ENCODE measurements at regions not wholly inside any gene's neighbourhood (a gene's known extent, or its start where the extent isn't known, plus 50 kb on each side); places are given as distances from the start of the nearest gene placed in this dataset.

GRCh38 chr14:97762386-97762785 is 965.2 kb downstream of the VRK1 start:
- DNase-seq (ENCODE audit: low read depth in 1 of 2, low spot score in 1 of 2): no peak
- no peak overlapping the region for H3K27ac ChIP-seq (replicated peaks)
- TF ChIP-seq POLR2AphosphoS5 (IDR thresholded peaks at IDR 0.05; ENCODE audit: low read depth) (no peak), SPI1 (IDR thresholded peaks at IDR 0.05; ENCODE audit: borderline replicate concordance, low read depth) (no peak), REST (IDR thresholded peaks at IDR 0.05; ENCODE audit: insufficient replicate concordance, low read depth) (no peak), GABPA (IDR thresholded peaks at IDR 0.05; ENCODE audit: low read depth) (no peak)
- TF ChIP-seq, protein P1, sequence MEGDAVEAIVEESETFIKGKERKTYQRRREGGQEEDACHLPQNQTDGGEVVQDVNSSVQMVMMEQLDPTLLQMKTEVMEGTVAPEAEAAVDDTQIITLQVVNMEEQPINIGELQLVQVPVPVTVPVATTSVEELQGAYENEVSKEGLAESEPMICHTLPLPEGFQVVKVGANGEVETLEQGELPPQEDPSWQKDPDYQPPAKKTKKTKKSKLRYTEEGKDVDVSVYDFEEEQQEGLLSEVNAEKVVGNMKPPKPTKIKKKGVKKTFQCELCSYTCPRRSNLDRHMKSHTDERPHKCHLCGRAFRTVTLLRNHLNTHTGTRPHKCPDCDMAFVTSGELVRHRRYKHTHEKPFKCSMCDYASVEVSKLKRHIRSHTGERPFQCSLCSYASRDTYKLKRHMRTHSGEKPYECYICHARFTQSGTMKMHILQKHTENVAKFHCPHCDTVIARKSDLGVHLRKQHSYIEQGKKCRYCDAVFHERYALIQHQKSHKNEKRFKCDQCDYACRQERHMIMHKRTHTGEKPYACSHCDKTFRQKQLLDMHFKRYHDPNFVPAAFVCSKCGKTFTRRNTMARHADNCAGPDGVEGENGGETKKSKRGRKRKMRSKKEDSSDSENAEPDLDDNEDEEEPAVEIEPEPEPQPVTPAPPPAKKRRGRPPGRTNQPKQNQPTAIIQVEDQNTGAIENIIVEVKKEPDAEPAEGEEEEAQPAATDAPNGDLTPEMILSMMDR (IDR thresholded peaks at IDR 0.05; ENCODE audit: insufficient read depth, low read length): no peak
- H3K4me3 ChIP-seq (replicated peaks; ENCODE audit: insufficient read depth, low read length): no peak overlapping the region
- H3K27me3 ChIP-seq (ENCODE audit: insufficient read depth, poor library complexity, severe bottlenecking): no peaks in the 10 kb centered on the region

GRCh38 chr14:97771340-97772045 is 974.3 kb downstream of the VRK1 start:
- H3K27ac ChIP-seq (replicated peaks): no peak overlapping the region
- H3K4me3 ChIP-seq (replicated peaks; ENCODE audit: insufficient read depth, low read length): no peak overlapping the region
- H3K27me3 ChIP-seq (ENCODE audit: insufficient read depth, poor library complexity, severe bottlenecking): no peaks in the 10 kb centered on the region
- DNase-seq (ENCODE audit: low read depth in 1 of 2, low spot score in 1 of 2): no peak
- TF ChIP-seq, protein P1 (IDR thresholded peaks at IDR 0.05; ENCODE audit: insufficient read depth, low read length): no peak
- TF ChIP-seq REST (IDR thresholded peaks at IDR 0.05; ENCODE audit: insufficient replicate concordance, low read depth) (no peak), GABPA (IDR thresholded peaks at IDR 0.05; ENCODE audit: low read depth) (no peak), SPI1 (IDR thresholded peaks at IDR 0.05; ENCODE audit: borderline replicate concordance, low read depth) (no peak)

DNA sequence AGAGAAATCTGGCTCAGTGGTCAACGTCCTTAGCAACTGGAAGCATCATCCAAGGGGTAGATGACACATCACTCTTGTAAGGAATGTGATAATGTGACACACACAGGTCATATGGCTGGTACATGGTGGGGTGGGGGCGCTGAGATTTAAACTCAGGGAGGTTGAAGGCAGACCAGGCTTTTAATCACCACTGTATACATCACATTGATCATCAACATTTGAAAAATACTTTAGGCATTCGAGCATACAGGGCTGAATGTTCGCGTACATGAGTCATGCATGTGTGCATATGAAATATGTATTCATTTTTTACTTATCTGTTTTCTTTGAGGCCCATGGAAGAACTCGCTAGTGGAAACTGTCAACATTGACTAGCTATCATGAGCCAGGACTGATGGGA is 976.4 kb downstream of the VRK1 start:
- Histone ChIP-seq H3K27me3 (ENCODE audit: insufficient read depth, poor library complexity, severe bottlenecking) (no peaks in the 10 kb centered on the region), H3K27ac (replicated peaks) (no peak overlapping the region), H3K4me3 (replicated peaks; ENCODE audit: insufficient read depth, low read length) (no peak overlapping the region)
- TF ChIP-seq, protein P1 (IDR thresholded peaks at IDR 0.05; ENCODE audit: insufficient read depth, low read length): no peak
- no peak for TF ChIP-seq POLR2AphosphoS5 (IDR thresholded peaks at IDR 0.05; ENCODE audit: low read depth)
- TF ChIP-seq SPI1 (IDR thresholded peaks at IDR 0.05; ENCODE audit: borderline replicate concordance, low read depth): no peak
- TF ChIP-seq REST (IDR thresholded peaks at IDR 0.05; ENCODE audit: insufficient replicate concordance, low read depth): no peak
- no peak for TF ChIP-seq GABPA (IDR thresholded peaks at IDR 0.05; ENCODE audit: low read depth)
- DNase-seq (ENCODE audit: low read depth in 1 of 2, low spot score in 1 of 2): no peak
